Lower leg skin (tissue), 4 donors: ENCODE measurements at regions not wholly inside any gene's neighbourhood (a gene's known extent, or its start where the extent isn't known, plus 50 kb on each side); places are given as distances from the start of the nearest gene placed in this dataset.
"Not testable (repeated sequence)": the region's sequence is repeated elsewhere in the genome, so short reads cannot be mapped to it uniquely, and the experiment has no call there.

Source experiments
- DNase-seq, 2 donors: peaks; one replicate each; pipeline ENCODE4 v3.0.0-alpha.2; 2019; ENCODE audit warnings: low spot score in 2 of 2
- H3K4me3 ChIP-seq: fragments of 200-600 bp; sonication (generic); 2 replicates; pipeline ENCODE4 v1.5.1; 2017; ENCODE audit warnings: mild to moderate bottlenecking, low read depth; ENCODE audit not compliant: poor library complexity, severe bottlenecking
- POLR2A ChIP-seq, 2 donors: fragments of 450-650 bp; IDR thresholded peaks; one replicate each; pipeline ENCODE4 v1.6.1; 2016 to 2017; ENCODE audit warnings: antibody characterized with exemption in 2 of 2, mild to moderate bottlenecking in 1 of 2, moderate library complexity in 1 of 2
- WGBS, 2 donors: methylation state at CpG; one replicate each; pipeline ENCODE4 v1.1.5; 2018; 5-methylcytosine and 5-hydroxymethylcytosine counted together
- intact Hi-C: fragments of 100-400 bp; cut with DNase I; formaldehyde crosslinking; loops from one replicate; pipeline ENCODE4 v1.15.0; 2023; ENCODE audit warnings: low total_unique reads
- TF ChIP-seq, protein P1 (sequence below), 3 donors: fragments of 450-650 bp; IDR thresholded peaks; one replicate each; pipeline ENCODE4 v1.5.1; 2016; ENCODE audit warnings: antibody characterized with exemption in 3 of 3, mild to moderate bottlenecking in 3 of 3, moderate library complexity in 2 of 3

DNA sequence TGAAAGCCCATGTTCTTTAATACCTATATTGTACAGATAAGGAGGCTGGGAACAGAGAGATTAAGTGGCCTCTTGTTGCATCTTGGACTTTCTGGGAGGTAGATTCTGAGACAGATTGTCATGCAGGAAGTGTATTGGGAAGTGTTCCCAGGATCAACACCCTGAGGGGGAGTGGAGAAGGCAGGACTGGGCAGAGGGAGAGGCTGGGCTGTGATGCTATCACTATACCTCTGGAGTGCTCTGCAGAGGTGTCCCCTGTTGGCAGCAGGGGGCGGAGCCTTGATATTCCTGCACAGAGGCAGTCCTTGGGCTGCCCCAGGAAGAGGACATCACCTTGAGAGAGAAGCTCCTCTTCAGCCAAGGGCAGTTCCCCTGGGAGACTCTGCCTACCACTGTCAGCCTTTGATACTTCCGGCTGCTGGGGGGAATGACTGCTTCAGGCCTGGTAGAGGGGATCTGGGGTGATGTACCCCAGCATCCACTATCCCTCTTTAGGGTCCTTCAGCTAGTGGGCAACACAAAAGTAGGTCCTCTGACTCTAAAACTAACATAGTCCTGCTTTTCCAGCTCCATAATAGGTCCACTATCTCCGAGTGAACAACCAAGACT, 97.4 kb upstream of the RNU6-1 start:
- 68 to 84% methylated on average over 3 of the region's 3 CpGs for WGBS, 2 donors
- TF ChIP-seq, protein P1, sequence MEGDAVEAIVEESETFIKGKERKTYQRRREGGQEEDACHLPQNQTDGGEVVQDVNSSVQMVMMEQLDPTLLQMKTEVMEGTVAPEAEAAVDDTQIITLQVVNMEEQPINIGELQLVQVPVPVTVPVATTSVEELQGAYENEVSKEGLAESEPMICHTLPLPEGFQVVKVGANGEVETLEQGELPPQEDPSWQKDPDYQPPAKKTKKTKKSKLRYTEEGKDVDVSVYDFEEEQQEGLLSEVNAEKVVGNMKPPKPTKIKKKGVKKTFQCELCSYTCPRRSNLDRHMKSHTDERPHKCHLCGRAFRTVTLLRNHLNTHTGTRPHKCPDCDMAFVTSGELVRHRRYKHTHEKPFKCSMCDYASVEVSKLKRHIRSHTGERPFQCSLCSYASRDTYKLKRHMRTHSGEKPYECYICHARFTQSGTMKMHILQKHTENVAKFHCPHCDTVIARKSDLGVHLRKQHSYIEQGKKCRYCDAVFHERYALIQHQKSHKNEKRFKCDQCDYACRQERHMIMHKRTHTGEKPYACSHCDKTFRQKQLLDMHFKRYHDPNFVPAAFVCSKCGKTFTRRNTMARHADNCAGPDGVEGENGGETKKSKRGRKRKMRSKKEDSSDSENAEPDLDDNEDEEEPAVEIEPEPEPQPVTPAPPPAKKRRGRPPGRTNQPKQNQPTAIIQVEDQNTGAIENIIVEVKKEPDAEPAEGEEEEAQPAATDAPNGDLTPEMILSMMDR (IDR thresholded peaks at IDR 0.05), result no peak
- TF ChIP-seq POLR2A (IDR thresholded peaks at IDR 0.05), result no peak
- intact Hi-C loops, result no loop called here
- no peak for DNase-seq
- no peak overlapping the region for H3K4me3 ChIP-seq

DNA sequence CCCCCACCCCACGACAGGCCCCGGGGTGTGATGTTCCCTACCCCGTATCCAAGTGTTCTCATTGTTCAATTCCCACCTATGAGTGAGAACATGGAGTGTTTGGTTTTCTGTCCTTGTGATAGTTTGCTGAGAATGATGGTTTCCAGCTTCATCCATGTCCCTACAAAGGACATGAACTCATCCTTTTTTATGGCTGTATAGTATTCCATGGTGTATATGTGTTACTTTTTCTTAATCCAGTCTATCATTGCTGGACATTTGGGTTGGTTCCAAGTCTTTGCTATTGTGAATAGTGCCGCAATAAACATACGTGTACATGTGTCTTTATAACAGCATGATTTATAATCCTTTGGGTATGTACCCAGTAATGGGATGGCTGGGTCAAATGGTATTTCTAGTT, 99.3 kb upstream of the RNU6-1 start:
- intact Hi-C loops, H3K4me3 ChIP-seq, DNase-seq: not testable (repeated sequence)
- WGBS, 2 donors, result 92 to 99% methylated on average over 5 of the region's 5 CpGs

DNA sequence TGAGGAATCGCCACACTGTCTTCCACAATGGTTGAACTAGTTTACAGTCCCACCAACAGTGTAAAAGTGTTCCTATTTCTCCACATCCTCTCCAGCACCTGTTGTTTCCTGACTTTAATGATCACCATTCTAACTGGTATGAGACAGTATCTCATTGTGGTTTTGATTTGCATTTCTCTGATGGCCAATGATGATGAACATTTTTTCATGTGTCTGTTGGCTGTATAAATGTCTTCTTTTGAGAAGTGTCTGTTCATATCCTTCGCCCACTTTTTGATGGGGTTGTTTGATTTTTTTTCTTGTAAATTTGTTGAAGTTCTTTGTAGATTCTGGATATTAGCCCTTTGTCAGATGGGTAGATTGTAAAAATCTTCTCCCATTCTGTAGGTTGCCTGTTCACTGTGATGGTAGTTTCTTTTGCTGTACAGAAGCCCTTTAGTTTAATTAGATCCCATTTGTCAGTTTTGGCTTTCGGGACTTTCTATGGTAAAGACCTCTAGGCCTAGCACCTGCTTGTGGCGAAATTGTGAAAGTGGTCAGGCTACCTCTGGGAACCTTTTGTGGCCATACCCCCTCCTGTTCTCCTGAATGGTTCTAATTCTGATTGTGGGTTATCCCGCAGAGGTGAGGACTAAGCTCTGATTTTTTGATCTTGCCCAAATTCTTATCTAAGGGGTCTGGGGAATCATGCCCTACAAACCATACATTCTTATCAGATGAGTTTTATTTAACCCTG, 99.9 kb upstream of the RNU6-1 start:
- DNase-seq, H3K4me3 ChIP-seq, intact Hi-C loops: not testable (repeated sequence)
- 77% methylated on average over 5 of the region's 5 CpGs for WGBS, 2 donors

DNA sequence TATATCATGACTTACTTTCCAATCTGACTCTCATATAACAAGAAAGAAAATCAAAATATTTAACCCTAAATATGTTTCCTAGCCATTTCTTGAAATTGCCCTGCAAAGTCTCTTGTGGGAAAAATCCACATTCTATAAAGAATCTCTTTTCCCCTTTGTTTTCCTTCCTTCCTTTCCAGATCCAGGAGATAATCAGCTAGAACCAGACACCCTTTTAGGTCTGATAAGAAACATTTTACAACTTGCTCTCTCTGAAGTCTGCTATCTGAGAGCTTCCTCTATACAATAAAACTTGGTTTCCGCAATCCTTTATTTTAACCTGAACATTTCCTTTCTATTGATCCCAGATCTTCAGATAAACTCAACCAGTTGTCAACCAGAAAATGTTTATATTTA, 100.5 kb upstream of the RNU6-1 start:
- TF ChIP-seq, protein P1 (IDR thresholded peaks at IDR 0.05), result no peak
- no peak for TF ChIP-seq POLR2A (IDR thresholded peaks at IDR 0.05)
- H3K4me3 ChIP-seq, result no peak overlapping the region
- 94 to 100% methylated on average over 1 of the region's 1 CpG for WGBS, 2 donors
- no peak for DNase-seq
- intact Hi-C loops, result no loop called here

DNA sequence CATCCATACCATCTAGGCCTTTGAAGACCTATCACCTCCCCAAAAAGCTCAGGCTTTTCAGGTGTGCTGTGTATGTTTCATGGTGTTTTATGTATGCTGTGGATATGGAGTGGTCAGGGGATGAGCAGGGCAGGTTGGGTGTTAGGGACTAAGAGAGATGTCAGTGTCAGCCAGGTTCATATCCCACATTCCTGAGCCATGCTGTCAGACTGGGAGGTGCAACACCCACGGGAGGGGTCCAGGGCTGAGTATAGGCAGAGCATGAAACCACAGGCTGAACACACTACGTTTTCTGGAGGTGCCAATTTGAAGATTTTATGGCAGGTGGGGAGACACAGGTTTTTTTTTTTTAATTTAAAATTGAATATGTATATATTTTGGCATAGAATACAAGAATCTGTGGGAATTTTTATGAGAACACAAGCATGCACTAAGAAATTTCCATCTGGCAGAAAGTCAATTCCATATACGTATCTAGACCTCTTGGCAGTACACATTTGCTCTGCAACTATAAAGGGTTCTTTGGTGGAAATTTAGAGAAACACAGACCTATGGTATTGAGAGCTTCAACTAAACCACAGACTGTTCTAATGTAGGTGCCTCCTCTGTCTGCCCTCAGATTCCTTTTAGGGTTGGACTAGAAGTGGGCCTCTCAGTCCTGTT, 101.9 kb upstream of the RNU6-1 start:
- TF ChIP-seq, protein P1 (IDR thresholded peaks at IDR 0.05), result no peak
- no peak for TF ChIP-seq POLR2A (IDR thresholded peaks at IDR 0.05)
- intact Hi-C loops, result no loop called here
- DNase-seq, result no peak
- no peak overlapping the region for H3K4me3 ChIP-seq
- WGBS, 2 donors, result 34 to 51% methylated on average over 3 of the region's 3 CpGs

DNA sequence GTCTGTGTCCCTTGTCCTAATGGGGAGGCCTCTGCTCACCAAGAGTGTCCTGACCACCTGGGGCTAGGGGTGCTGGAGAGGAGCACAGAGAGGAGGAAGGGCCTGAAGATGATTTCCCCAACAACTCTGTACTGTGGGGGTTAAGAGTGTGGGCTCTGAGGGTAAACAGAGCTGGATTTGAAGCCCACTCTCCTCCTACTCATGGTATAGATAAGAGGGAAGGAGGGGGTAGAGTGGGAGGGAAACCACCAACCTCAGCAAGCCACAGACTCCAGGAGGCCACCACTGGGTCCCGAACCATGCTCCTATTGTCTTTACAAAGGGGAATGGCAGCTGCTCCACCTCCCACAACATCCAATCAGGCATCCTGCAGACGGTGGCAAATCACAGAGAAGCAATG, 103.6 kb upstream of the RNU6-1 start:
- no peak overlapping the region for H3K4me3 ChIP-seq
- 92 to 97% methylated on average over 2 of the region's 2 CpGs for WGBS, 2 donors
- intact Hi-C loops, result no loop called here
- DNase-seq, result no peak
- TF ChIP-seq POLR2A (IDR thresholded peaks at IDR 0.05), result no peak
- TF ChIP-seq, protein P1 (IDR thresholded peaks at IDR 0.05), result no peak
